Urinary bladder (tissue), 1 donor: ENCODE measurements at regions not wholly inside any gene's neighbourhood (a gene's known extent, or its start where the extent isn't known, plus 50 kb on each side); places are given as distances from the start of the nearest gene placed in this dataset. TPM values are rescaled to one million over a fixed set of nuclear protein-coding genes. Genes with fewer than 3 reads are reported as not detected.

Experiments used
- small RNA-seq: library from RNA; depleted of rRNA; stranded (forward); fragments of <200 nt; gene quantifications from one replicate; pipeline ENCODE3, GENCODE V24; 2014

Small RNA genes lying in the stretch of these regions (small RNA-seq; reads per million reads assigned to genes)
- gene RNU6-718P, result not detected
